Right lobe of liver (tissue), 6 donors: ENCODE measurements at regions not wholly inside any gene's neighbourhood (a gene's known extent, or its start where the extent isn't known, plus 50 kb on each side); places are given as distances from the start of the nearest gene placed in this dataset.

Experiments used
- ATAC-seq, 4 donors: fragments of 200-7000 bp; cut with Tn5 transposase; one replicate each; pipeline ENCODE4 v1.9.1; 2020; ENCODE audit warnings: mild to moderate bottlenecking in 4 of 4, moderate library complexity in 4 of 4
- DNase-seq, 3 donors: peaks; one replicate each; pipeline ENCODE4 v3.0.0-alpha.2; 2020
- H3K27ac ChIP-seq, 3 donors: fragments of 200-600 bp; one replicate each; pipeline ENCODE4 v1.8.0; 2022
- H3K27me3 ChIP-seq, 2 donors: fragments of 200-600 bp; one replicate each; pipeline ENCODE4 v1.8.0; 2022
- H3K36me3 ChIP-seq, 4 donors: fragments of 200-600 bp; sonication (generic) in 1 of 4; one replicate each; pipeline versions ENCODE4 v1.5.1 to v1.8.0; 2017 to 2022; ENCODE audit warnings: control low read depth in 1 of 4
- H3K4me1 ChIP-seq, 4 donors: fragments of 200-600 bp; sonication (generic) in 1 of 4; one replicate each; pipeline versions ENCODE4 v1.5.1 to v1.8.0; 2017 to 2022; ENCODE audit warnings: control low read depth in 1 of 4
- H3K4me3 ChIP-seq, 3 donors: fragments of 200-600 bp; one replicate each; pipeline ENCODE4 v1.8.0; 2022
- H3K9me3 ChIP-seq, 4 donors: fragments of 200-600 bp; sonication (generic) in 1 of 4; one replicate each; pipeline versions ENCODE4 v1.5.1 to v1.8.0; 2017 to 2022; ENCODE audit warnings: control low read depth in 1 of 4
- CTCF ChIP-seq, 4 donors: fragments of 200-600 bp in 3 of 4; fragments of 450-650 bp in 1 of 4; IDR thresholded peaks; one replicate each; pipeline versions ENCODE4 v1.5.1 to v1.8.0; 2016 to 2022; ENCODE audit warnings: antibody characterized with exemption in 4 of 4, mild to moderate bottlenecking in 2 of 4
- POLR2A ChIP-seq: fragments of 450-650 bp; IDR thresholded peaks from one replicate; pipeline ENCODE4 v1.6.1; 2017; ENCODE audit warnings: antibody characterized with exemption, mild to moderate bottlenecking
- WGBS: methylation state at CpG from one replicate; pipeline ENCODE4 v1.1.6; 2018; ENCODE audit warnings: low coverage, low lambda C conversion rate; ENCODE audit not compliant: insufficient coverage; ENCODE audit errors: missing lambda C conversion rate; 5-methylcytosine and 5-hydroxymethylcytosine counted together
- intact Hi-C, 2 donors: fragments of 100-400 bp; cut with DNase I; formaldehyde crosslinking; loops; one replicate each; pipeline versions ENCODE4 v1.11.2 to v1.14.1; 2022
- donor health status: DM: no; HTN: yes; CAD: no.
- donor health status: DM: no; HTN: no; CAD: no.
- donor health status: DM: no; HTN: no; CAD: no.
- donor health status: DM: no; HTN: yes; CAD: no.
- donor health status: DM: no; HTN: yes; CAD: no.

DNA sequence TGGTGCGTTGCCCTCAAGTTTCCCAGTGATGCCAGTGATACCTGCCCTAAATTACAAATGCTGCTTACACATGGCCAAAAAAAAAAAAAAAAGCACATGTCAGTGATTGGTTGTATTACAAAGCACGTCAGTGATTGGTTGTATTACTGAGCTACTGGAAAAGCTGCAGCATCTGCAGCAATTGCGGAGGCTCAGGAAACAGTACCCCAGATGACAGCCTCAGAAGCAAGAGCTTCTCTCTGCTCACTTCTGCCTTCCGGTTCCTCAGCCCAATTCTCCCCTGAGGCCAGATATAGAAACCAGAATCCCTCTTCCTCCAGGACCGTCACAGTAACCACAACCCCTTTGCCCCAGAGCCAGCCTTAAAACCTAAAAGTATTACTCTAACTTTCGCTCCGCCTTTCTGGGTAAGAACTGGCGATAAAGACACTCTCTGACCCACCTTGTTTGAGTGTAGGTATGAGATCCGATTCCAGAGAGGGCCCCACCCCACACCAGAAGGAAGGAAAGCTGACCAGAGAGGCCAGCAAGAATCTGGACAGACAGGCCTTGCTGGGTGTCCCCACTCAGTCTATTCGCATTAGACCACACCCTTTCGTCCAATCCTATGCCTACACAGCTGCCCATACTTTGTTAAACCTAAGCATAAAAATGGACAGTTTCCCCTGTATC, 85.0 kb upstream of the SORBS2 start:
- Histone ChIP-seq H3K27me3 (no peaks in the 10 kb centered on the region), H3K4me1 (peaks cover 0 to 6% (median 0%) of the 10 kb centered on the region in 4 donors), H3K9me3 (no peaks in the 10 kb centered on the region), H3K36me3 (no peaks in the 10 kb centered on the region), H3K4me3 (no peak overlapping the region), H3K27ac (no peak overlapping the region)
- intact Hi-C loops, result no loop called here
- TF ChIP-seq CTCF (IDR thresholded peaks at IDR 0.05) (no peak), POLR2A (no peak)
- DNase-seq, result no peak
- ATAC-seq, result no peak
- 83% methylated on average over 7 of the region's 11 CpGs for WGBS

DNA sequence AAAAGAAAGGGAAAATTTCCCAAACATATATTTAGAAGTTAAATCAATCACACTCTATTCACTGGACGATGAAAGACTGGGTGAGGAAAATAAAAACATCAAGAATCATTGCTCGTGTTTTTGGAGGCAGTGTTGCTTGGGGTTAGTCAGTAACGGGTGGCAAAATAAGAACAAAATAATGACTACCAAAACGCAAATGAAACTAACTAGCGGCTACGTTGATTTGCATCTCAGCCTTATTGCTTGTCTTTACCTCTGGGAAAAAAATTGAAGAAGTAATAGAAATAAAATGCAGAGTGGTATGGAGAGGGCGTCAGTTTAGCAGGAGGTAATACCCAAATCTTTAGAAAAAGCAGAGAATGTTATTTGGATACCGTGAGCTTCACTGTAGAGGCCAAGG, 86.4 kb upstream of the SORBS2 start:
- Histone ChIP-seq H3K9me3 (no peaks in the 10 kb centered on the region), H3K4me1 (no peaks in the 10 kb centered on the region), H3K27ac (no peak overlapping the region), H3K27me3 (no peaks in the 10 kb centered on the region), H3K4me3 (no peak overlapping the region), H3K36me3 (no peaks in the 10 kb centered on the region)
- WGBS, result 67% methylated on average over 8 of the region's 8 CpGs
- TF ChIP-seq CTCF (IDR thresholded peaks at IDR 0.05), result no peak
- TF ChIP-seq POLR2A, result no peak
- intact Hi-C loops, result no loop called here
- ATAC-seq (no peak), DNase-seq (no peak)

- intact Hi-C loops, result no loop called here
- Histone ChIP-seq H3K4me1 (no peaks in the 10 kb centered on the region), H3K4me3 (no peak overlapping the region), H3K36me3 (no peaks in the 10 kb centered on the region), H3K9me3 (no peaks in the 10 kb centered on the region), H3K27me3 (no peaks in the 10 kb centered on the region), H3K27ac (no peak overlapping the region)
- ATAC-seq (no peak), DNase-seq (no peak)
- no peak for TF ChIP-seq CTCF (IDR thresholded peaks at IDR 0.05)
- TF ChIP-seq POLR2A, result no peak
- 80% methylated on average over 4 of the region's 4 CpGs for WGBS
Observed at GRCh38 chr4:185899833-185900232, 87.8 kb upstream of the SORBS2 start.

GRCh38 chr4:185902654-185903053, 90.7 kb upstream of the SORBS2 start:
- intact Hi-C loops, result no loop called here
- 68% methylated on average over 4 of the region's 4 CpGs for WGBS
- H3K36me3 ChIP-seq, result no peaks in the 10 kb centered on the region
- H3K9me3 ChIP-seq, result no peaks in the 10 kb centered on the region
- H3K4me1 ChIP-seq, result no peaks in the 10 kb centered on the region
- H3K27ac ChIP-seq, result no peak overlapping the region
- ATAC-seq (peak in 3 of 4 donors; percentile 46 to 59 (median 50)), DNase-seq (no peak)
- H3K27me3 ChIP-seq, result no peaks in the 10 kb centered on the region
- no peak overlapping the region for H3K4me3 ChIP-seq
- TF ChIP-seq POLR2A (no peak), CTCF (IDR thresholded peaks at IDR 0.05) (no peak)

DNA sequence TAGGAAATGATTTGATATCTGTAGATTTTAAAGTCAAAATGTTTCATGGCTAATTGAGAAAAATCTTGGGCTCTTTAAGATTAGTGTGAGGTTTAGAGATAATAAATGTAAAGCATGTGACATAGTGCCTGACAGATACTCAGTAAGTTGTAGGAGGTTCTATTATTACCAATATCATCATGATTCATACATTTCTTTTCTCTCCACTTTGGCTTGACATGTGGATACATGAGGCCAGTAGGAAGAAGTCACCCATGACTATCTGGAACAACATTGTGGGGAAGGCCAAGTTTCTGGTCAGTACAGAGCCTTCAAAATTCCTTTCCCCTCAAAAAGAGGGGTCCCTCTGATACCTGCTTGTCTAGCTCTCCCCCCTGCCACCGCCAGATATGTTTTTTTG, 91.2 kb upstream of the SORBS2 start:
- Histone ChIP-seq H3K27me3 (no peaks in the 10 kb centered on the region), H3K4me1 (no peaks in the 10 kb centered on the region), H3K9me3 (no peaks in the 10 kb centered on the region), H3K4me3 (no peak overlapping the region), H3K27ac (no peak overlapping the region), H3K36me3 (no peaks in the 10 kb centered on the region)
- DNase-seq (no peak), ATAC-seq (no peak)
- intact Hi-C loops, result no loop called here
- no peak for TF ChIP-seq POLR2A
- no peak for TF ChIP-seq CTCF (IDR thresholded peaks at IDR 0.05)
- WGBS, result 100% methylated on average over 1 of the region's 1 CpG
